ENCODE measurements at regions not wholly inside any gene's neighbourhood (a gene's known extent, or its start where the extent isn't known, plus 50 kb on each side); places are given as distances from the start of the nearest gene placed in this dataset.

GRCh38 chr2:121092095-121092494, 192.9 kb downstream of the TFCP2L1 start:
- no peak for TF ChIP-seq CTCF (IDR thresholded peaks at IDR 0.05)
- TF ChIP-seq POLR2A (IDR thresholded peaks at IDR 0.05): no peak
